Muscle of arm (tissue), 1 donor: ENCODE measurements at regions not wholly inside any gene's neighbourhood (a gene's known extent, or its start where the extent isn't known, plus 50 kb on each side); places are given as distances from the start of the nearest gene placed in this dataset.

Experiments
- DNase-seq: peaks from one replicate; pipeline ENCODE4 v3.0.0-alpha.2; 2013

GRCh38 chr9:38158628-38159027, 89.6 kb upstream of the SHB start:
- no peak for DNase-seq

GRCh38 chr9:38157711-38158110, 88.7 kb upstream of the SHB start:
- DNase-seq = no peak

GRCh38 chr9:38154501-38155421, 85.7 kb upstream of the SHB start:
- DNase-seq = no peak

GRCh38 chr9:38153910-38154291, 84.9 kb upstream of the SHB start:
- DNase-seq = no peak

GRCh38 chr9:38153152-38153909, 84.3 kb upstream of the SHB start:
- no peak for DNase-seq

- no peak for DNase-seq
These were observed 80.6 kb upstream of the SHB start for GRCh38 chr9:38149647-38150046.

- DNase-seq = no peak
These were observed 77.8 kb upstream of the SHB start for GRCh38 chr9:38146844-38147243.

- DNase-seq = no peak
These were observed 76.6 kb upstream of the SHB start for GRCh38 chr9:38145526-38146053.

- DNase-seq = no peak
These were observed 75.4 kb upstream of the SHB start for GRCh38 chr9:38144421-38144820.

- peak; percentile 18 for DNase-seq
These were observed 72.9 kb upstream of the SHB start for GRCh38 chr9:38141746-38142591.

- no peak for DNase-seq
These were observed 69.2 kb upstream of the SHB start for GRCh38 chr9:38138276-38138675.

GRCh38 chr9:38137342-38137741, 68.3 kb upstream of the SHB start:
- no peak for DNase-seq

GRCh38 chr9:38136386-38136785, 67.4 kb upstream of the SHB start:
- no peak for DNase-seq

- no peak for DNase-seq
These were observed 65.7 kb upstream of the SHB start for GRCh38 chr9:38134611-38135237.

GRCh38 chr9:38133595-38133994, 64.6 kb upstream of the SHB start:
- DNase-seq = no peak

GRCh38 chr9:38132956-38133355, 63.9 kb upstream of the SHB start:
- DNase-seq = no peak

- no peak for DNase-seq
These were observed 62.7 kb upstream of the SHB start for GRCh38 chr9:38131729-38132128.

- DNase-seq = no peak
These were observed 61.7 kb upstream of the SHB start for GRCh38 chr9:38130724-38131123.

GRCh38 chr9:38129366-38129765, 60.3 kb upstream of the SHB start:
- DNase-seq = no peak

- no peak for DNase-seq
These were observed 59.8 kb upstream of the SHB start for GRCh38 chr9:38128752-38129270.

- DNase-seq = no peak
These were observed 58.3 kb upstream of the SHB start for GRCh38 chr9:38127271-38127839.
